Liver (tissue), 8 donors: ENCODE measurements at regions not wholly inside any gene's neighbourhood (a gene's known extent, or its start where the extent isn't known, plus 50 kb on each side); places are given as distances from the start of the nearest gene placed in this dataset.
A peak's percentile ranks its signal among the peaks of the same experiment; 100 is the strongest.

Experiments
- DNase-seq: peaks from one replicate; pipeline ENCODE4 v3.0.0-alpha.2; 2017; ENCODE audit warnings: low spot score
- H3K27ac ChIP-seq, 2 donors: one replicate each; pipeline ENCODE4 v1.7.0; 2013; ENCODE audit warnings: inconsistent platforms in 2 of 2, low read length in 2 of 2, control low read depth in 1 of 2, low read depth in 1 of 2, mild to moderate bottlenecking in 1 of 2
- H3K27me3 ChIP-seq, 4 donors: one replicate each; pipeline versions ENCODE4 v1.6.1 to v1.7.0; 2013; ENCODE audit warnings: low read length in 3 of 4, inconsistent platforms in 1 of 4, mild to moderate bottlenecking in 1 of 4, moderate library complexity in 1 of 4; ENCODE audit not compliant: control insufficient read depth in 4 of 4, insufficient read depth in 4 of 4
- H3K36me3 ChIP-seq, 4 donors: one replicate each; pipeline versions ENCODE4 v1.6.1 to v1.7.0; 2013; ENCODE audit warnings: low read length in 3 of 4, mild to moderate bottlenecking in 3 of 4, low read depth in 1 of 4, moderate library complexity in 1 of 4; ENCODE audit not compliant: control insufficient read depth in 4 of 4, insufficient read depth in 3 of 4
- H3K4me1 ChIP-seq, 4 donors: one replicate each; pipeline versions ENCODE4 v1.6.1 to v1.7.0; 2013; ENCODE audit warnings: low read length in 3 of 4, mild to moderate bottlenecking in 3 of 4, moderate library complexity in 1 of 4; ENCODE audit not compliant: control insufficient read depth in 4 of 4, insufficient read depth in 4 of 4
- H3K4me3 ChIP-seq, 3 donors: one replicate each; pipeline versions ENCODE4 v1.6.1 to v1.7.0; 2013; ENCODE audit warnings: low read length in 3 of 3, control low read depth in 1 of 3, low read depth in 1 of 3, mild to moderate bottlenecking in 1 of 3
- H3K9ac ChIP-seq, 2 donors: one replicate each; pipeline ENCODE4 v1.7.0; 2013; ENCODE audit warnings: low read length in 2 of 2, mild to moderate bottlenecking in 2 of 2, moderate library complexity in 2 of 2, control low read depth in 1 of 2, low read depth in 1 of 2
- H3K9me3 ChIP-seq, 4 donors: one replicate each; pipeline versions ENCODE4 v1.6.1 to v1.7.0; 2013; ENCODE audit warnings: low read length in 3 of 4; ENCODE audit not compliant: control insufficient read depth in 4 of 4
- EGR1 ChIP-seq, 2 donors: IDR thresholded peaks; 2 replicates each; pipeline ENCODE4 v1.6.1; 2016 to 2018; ENCODE audit warnings: antibody characterized with exemption in 2 of 2, low read depth in 2 of 2
- FOXA2 ChIP-seq: IDR thresholded peaks from 2 replicates; pipeline ENCODE4 v1.6.1; 2016; ENCODE audit warnings: antibody characterized with exemption
- HNF4A ChIP-seq, 2 donors: conservative IDR thresholded peaks; 2 replicates each; pipeline ENCODE4 v1.6.1; 2016; ENCODE audit warnings: antibody characterized with exemption in 2 of 2, mild to moderate bottlenecking in 2 of 2
- MAX ChIP-seq: IDR thresholded peaks from 2 replicates; pipeline ENCODE4 v1.6.1; 2016; ENCODE audit warnings: antibody characterized with exemption
- NR2F2 ChIP-seq: IDR thresholded peaks from 2 replicates; pipeline ENCODE4 v1.6.1; 2016; ENCODE audit warnings: antibody characterized with exemption
- RAD21 ChIP-seq, 2 donors: IDR thresholded peaks; 2 replicates each; pipeline ENCODE4 v1.6.1; 2016; ENCODE audit warnings: antibody characterized with exemption in 2 of 2, mild to moderate bottlenecking in 2 of 2
- REST ChIP-seq: IDR thresholded peaks from 2 replicates; pipeline ENCODE4 v1.6.1; 2016; ENCODE audit warnings: antibody characterized with exemption, mild to moderate bottlenecking
- RXRA ChIP-seq, 2 donors: IDR thresholded peaks; 2 replicates each; pipeline ENCODE4 v1.6.1; 2017 to 2018; ENCODE audit warnings: antibody characterized with exemption in 2 of 2, mild to moderate bottlenecking in 1 of 2
- SP1 ChIP-seq: IDR thresholded peaks from 2 replicates; pipeline ENCODE4 v1.6.1; 2018; ENCODE audit warnings: antibody characterized with exemption, mild to moderate bottlenecking
- TAF1 ChIP-seq: conservative IDR thresholded peaks from 2 replicates; pipeline ENCODE4 v1.6.1; 2016; ENCODE audit warnings: antibody characterized with exemption, mild to moderate bottlenecking
- YY1 ChIP-seq: IDR thresholded peaks from 2 replicates; pipeline ENCODE4 v1.6.1; 2016; ENCODE audit warnings: antibody characterized with exemption, mild to moderate bottlenecking
- ZBTB33 ChIP-seq: IDR thresholded peaks from 2 replicates; pipeline ENCODE4 v1.6.1; 2016; ENCODE audit warnings: antibody characterized with exemption
- WGBS: extraction: QIAGEN DNeasy Blood & Tissue Kit; methylation state at CpG from one replicate; pipeline ENCODE4 v1.1.7; 2013; 5-methylcytosine and 5-hydroxymethylcytosine counted together
- TF ChIP-seq, protein P1 (sequence below): fragments of 150-350 bp; IDR thresholded peaks from 2 replicates; pipeline ENCODE4 v1.5.1; 2017; ENCODE audit warnings: improper control_type of control experiment, low read depth, low read length; ENCODE audit not compliant: missing input control
- donor health status: healthy.
- donor health status: healthy.
- donor health status: healthy.
- donor health status: healthy.
- donor health status: healthy.

DNA sequence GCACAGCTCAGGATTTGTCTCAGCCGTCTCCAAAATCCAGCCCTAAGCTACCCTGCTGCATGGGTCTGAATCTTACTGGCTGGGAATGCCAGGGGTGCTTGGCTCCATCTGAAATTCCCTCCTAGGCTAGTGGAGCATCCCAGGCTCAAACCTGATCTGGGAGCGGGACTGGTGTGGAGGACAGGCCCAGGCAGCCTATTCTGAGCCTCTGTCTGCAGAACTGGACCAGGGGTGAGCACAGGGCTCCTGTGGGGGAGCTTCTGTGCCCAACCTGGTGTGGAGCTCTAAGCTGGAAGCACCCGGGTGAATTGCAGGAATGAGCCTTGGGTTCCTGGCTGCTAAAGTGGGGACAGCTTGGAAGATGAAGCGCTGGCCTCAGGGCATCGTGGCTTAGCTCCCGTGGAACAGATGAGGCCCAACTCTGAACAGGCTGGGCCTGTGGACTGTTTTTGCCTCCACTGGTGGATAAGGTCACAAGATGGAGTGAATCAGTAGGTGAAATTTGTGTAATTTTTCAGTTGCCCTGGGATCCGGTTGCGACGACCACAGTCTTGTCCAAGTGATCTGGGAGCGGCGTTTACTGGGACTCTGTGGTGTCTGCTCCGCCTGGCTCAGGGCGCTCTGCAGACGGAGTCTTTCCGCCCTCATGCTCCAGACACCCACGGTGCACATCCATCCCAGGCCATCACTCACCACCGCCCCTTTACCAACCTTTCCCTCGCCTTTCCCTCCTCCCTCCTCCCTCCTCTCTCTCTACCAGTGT lies 79.5 kb downstream of the TEX29 start:
- Histone ChIP-seq H3K36me3 (no peaks in the 10 kb centered on the region), H3K27ac (no peak overlapping the region), H3K27me3 (no peaks in the 10 kb centered on the region), H3K4me3 (no peak overlapping the region), H3K9me3 (no peaks in the 10 kb centered on the region), H3K4me1 (no peaks in the 10 kb centered on the region), H3K9ac (no peak overlapping the region)
- WGBS: 78% methylated on average over 18 of the region's 18 CpGs
- TF ChIP-seq YY1 (no peak), RXRA (IDR thresholded peaks at IDR 0.05) (no peak), SP1 (no peak), MAX (no peak), REST (no peak), ZBTB33 (no peak), TAF1 (no peak)
- TF ChIP-seq, protein P1, sequence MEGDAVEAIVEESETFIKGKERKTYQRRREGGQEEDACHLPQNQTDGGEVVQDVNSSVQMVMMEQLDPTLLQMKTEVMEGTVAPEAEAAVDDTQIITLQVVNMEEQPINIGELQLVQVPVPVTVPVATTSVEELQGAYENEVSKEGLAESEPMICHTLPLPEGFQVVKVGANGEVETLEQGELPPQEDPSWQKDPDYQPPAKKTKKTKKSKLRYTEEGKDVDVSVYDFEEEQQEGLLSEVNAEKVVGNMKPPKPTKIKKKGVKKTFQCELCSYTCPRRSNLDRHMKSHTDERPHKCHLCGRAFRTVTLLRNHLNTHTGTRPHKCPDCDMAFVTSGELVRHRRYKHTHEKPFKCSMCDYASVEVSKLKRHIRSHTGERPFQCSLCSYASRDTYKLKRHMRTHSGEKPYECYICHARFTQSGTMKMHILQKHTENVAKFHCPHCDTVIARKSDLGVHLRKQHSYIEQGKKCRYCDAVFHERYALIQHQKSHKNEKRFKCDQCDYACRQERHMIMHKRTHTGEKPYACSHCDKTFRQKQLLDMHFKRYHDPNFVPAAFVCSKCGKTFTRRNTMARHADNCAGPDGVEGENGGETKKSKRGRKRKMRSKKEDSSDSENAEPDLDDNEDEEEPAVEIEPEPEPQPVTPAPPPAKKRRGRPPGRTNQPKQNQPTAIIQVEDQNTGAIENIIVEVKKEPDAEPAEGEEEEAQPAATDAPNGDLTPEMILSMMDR: no peak
- peak; percentile 23 for DNase-seq

- DNase-seq: no peak
- Histone ChIP-seq H3K9me3 (no peaks in the 10 kb centered on the region), H3K36me3 (no peaks in the 10 kb centered on the region), H3K9ac (no peak overlapping the region), H3K27me3 (no peaks in the 10 kb centered on the region), H3K4me3 (no peak overlapping the region), H3K27ac (no peak overlapping the region), H3K4me1 (no peaks in the 10 kb centered on the region)
- TF ChIP-seq YY1 (no peak), EGR1 (IDR thresholded peaks at IDR 0.05; ENCODE audit: low read depth in 2 of 2) (no peak), RAD21 (IDR thresholded peaks at IDR 0.05) (no peak), FOXA2 (no peak), RXRA (IDR thresholded peaks at IDR 0.05) (no peak), NR2F2 (no peak), TAF1 (no peak), SP1 (no peak), REST (no peak), ZBTB33 (no peak), HNF4A (conservative IDR thresholded peaks at IDR 0.05) (no peak)
- TF ChIP-seq, protein P1: no peak
- 47% methylated on average over 6 of the region's 6 CpGs for WGBS
Observed at GRCh38 chr13:111401151-111401550, 80.7 kb downstream of the TEX29 start.
